GM23248 (cell line): ENCODE measurements at regions not wholly inside any gene's neighbourhood (a gene's known extent, or its start where the extent isn't known, plus 50 kb on each side); places are given as distances from the start of the nearest gene placed in this dataset.

Source experiments
- DNase-seq: peaks from one replicate; pipeline ENCODE4 v3.0.0-alpha.2; 2015
- H2AFZ ChIP-seq: fragments of 200-600 bp; sonication (generic); 2 replicates; pipeline ENCODE4 v1.6.1; 2016; ENCODE audit warnings: antibody characterized with exemption
- H3F3A ChIP-seq: fragments of 200-600 bp; sonication (generic); 2 replicates; pipeline ENCODE4 v1.6.1; 2016; ENCODE audit warnings: mild to moderate bottlenecking, antibody characterized with exemption, mixed run types; ENCODE audit not compliant: insufficient read depth
- H3K27ac ChIP-seq: fragments of 200-600 bp; sonication (generic); 2 replicates; pipeline ENCODE4 v1.5.1; 2016; ENCODE audit warnings: mild to moderate bottlenecking
- H3K27me3 ChIP-seq: fragments of 200-600 bp; sonication (generic); replicated peaks from 2 replicates; pipeline ENCODE4 v1.6.1; 2016; ENCODE audit warnings: mild to moderate bottlenecking; ENCODE audit not compliant: insufficient read depth
- H3K36me3 ChIP-seq: fragments of 200-600 bp; sonication (generic); 2 replicates; pipeline ENCODE4 v1.6.1; 2016; ENCODE audit warnings: low read depth, mild to moderate bottlenecking
- H3K4me1 ChIP-seq: fragments of 200-600 bp; sonication (generic); 2 replicates; pipeline ENCODE4 v1.6.1; 2016; ENCODE audit warnings: mild to moderate bottlenecking; ENCODE audit not compliant: insufficient read depth
- H3K4me2 ChIP-seq: fragments of 200-600 bp; sonication (generic); one replicate; pipeline ENCODE4 v1.6.1; 2016; ENCODE audit warnings: mild to moderate bottlenecking; ENCODE audit not compliant: unreplicated experiment
- H3K4me3 ChIP-seq: fragments of 200-600 bp; sonication (generic); 2 replicates; pipeline ENCODE4 v1.5.1; 2016; ENCODE audit warnings: mild to moderate bottlenecking
- H3K79me2 ChIP-seq: fragments of 200-600 bp; sonication (generic); 2 replicates; pipeline ENCODE4 v1.6.1; 2016; ENCODE audit warnings: mild to moderate bottlenecking; ENCODE audit not compliant: insufficient read depth
- H3K9ac ChIP-seq: fragments of 200-600 bp; sonication (generic); 2 replicates; pipeline ENCODE4 v1.6.1; 2016; ENCODE audit warnings: mild to moderate bottlenecking
- H3K9me2 ChIP-seq: fragments of 200-600 bp; sonication (generic); 2 replicates; pipeline ENCODE4 v1.6.1; 2016; ENCODE audit warnings: mixed run types, mild to moderate bottlenecking, moderate library complexity; ENCODE audit not compliant: insufficient read depth
- H3K9me3 ChIP-seq: fragments of 200-600 bp; sonication (generic); one replicate; pipeline ENCODE4 v1.6.1; 2017; ENCODE audit warnings: low read depth
- H4K20me1 ChIP-seq: fragments of 200-600 bp; sonication (generic); 2 replicates; pipeline ENCODE4 v1.6.0; 2016; ENCODE audit not compliant: insufficient read depth
- EZH2 ChIP-seq: fragments of 200-600 bp; sonication (generic); IDR thresholded peaks from 2 replicates; pipeline ENCODE4 v1.6.1; 2018; ENCODE audit warnings: antibody characterized with exemption, mild to moderate bottlenecking; ENCODE audit not compliant: insufficient read depth, poor library complexity, severe bottlenecking
- EZH2phosphoT487 ChIP-seq: fragments of 200-600 bp; sonication (generic); IDR thresholded peaks from 2 replicates; pipeline ENCODE4 v1.6.1; 2018; ENCODE audit warnings: antibody characterized with exemption, moderate library complexity, mild to moderate bottlenecking, low read depth; ENCODE audit not compliant: insufficient read depth
- WGBS, 2 experiments: methylation state at CpG; one replicate each; pipeline ENCODE4 v1.1.6; 2015 to 2017; ENCODE audit warnings: low lambda C conversion rate in 2 of 2, low coverage in 1 of 2; ENCODE audit errors: missing lambda C conversion rate in 2 of 2; 5-methylcytosine and 5-hydroxymethylcytosine counted together
- in situ Hi-C: fragments of 300-500 bp; cut with MboI; formaldehyde crosslinking; loops from 2 replicates; pipeline ENCODE4 v1.15.0; 2020

GRCh38 chr5:26692952-26693351 lies 345.4 kb downstream of the CDH9 start:
- no peak overlapping the region for H3K27ac ChIP-seq
- no peak overlapping the region for H3K4me2 ChIP-seq
- DNase-seq = no peak
- no peaks in the 10 kb centered on the region for H3K79me2 ChIP-seq
- peaks cover 3% of the 10 kb centered on the region for H3K9me3 ChIP-seq
- no peaks in the 10 kb centered on the region for H3K9me2 ChIP-seq
- no peaks in the 10 kb centered on the region for H4K20me1 ChIP-seq
- no peaks in the 10 kb centered on the region for H3K27me3 ChIP-seq
- H3K9ac ChIP-seq = no peak overlapping the region
- H2AFZ ChIP-seq = no peak overlapping the region
- 32 to 36% methylated on average over 5 of the region's 5 CpGs for WGBS, 2 experiments
- H3K4me1 ChIP-seq = no peaks in the 10 kb centered on the region
- in situ Hi-C loops = no loop called here
- no peaks in the 10 kb centered on the region for H3F3A ChIP-seq
- TF ChIP-seq EZH2phosphoT487 (no peak), EZH2 (no peak)
- H3K36me3 ChIP-seq = no peaks in the 10 kb centered on the region
- no peak overlapping the region for H3K4me3 ChIP-seq

DNA sequence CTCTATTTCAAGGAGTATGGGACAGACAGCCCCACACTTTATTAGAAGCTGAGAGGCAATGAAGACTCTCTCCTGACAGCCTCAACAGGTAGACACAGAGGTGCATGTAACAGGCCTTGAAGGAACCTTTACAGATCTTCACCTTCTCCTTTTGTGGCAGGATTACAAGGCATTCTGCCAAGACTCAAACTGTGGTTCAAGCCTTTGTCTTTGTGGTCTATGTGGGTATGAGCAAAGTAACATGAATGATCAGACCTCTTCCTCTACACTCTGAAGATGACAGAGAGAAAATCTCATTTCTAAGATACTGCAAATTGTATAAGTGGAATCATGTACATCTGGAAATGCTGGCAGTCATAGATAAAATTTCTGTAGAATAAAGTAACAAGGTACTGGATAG lies 346.9 kb downstream of the CDH9 start:
- Histone ChIP-seq H3F3A (no peaks in the 10 kb centered on the region), H3K9me2 (no peaks in the 10 kb centered on the region), H3K4me1 (no peaks in the 10 kb centered on the region), H3K79me2 (no peaks in the 10 kb centered on the region), H4K20me1 (no peaks in the 10 kb centered on the region), H3K27ac (no peak overlapping the region), H3K4me3 (no peak overlapping the region), H3K36me3 (no peaks in the 10 kb centered on the region), H2AFZ (no peak overlapping the region), H3K9ac (no peak overlapping the region), H3K4me2 (no peak overlapping the region), H3K27me3 (no peaks in the 10 kb centered on the region), H3K9me3 (no peaks in the 10 kb centered on the region)
- in situ Hi-C loops = no loop called here
- TF ChIP-seq EZH2 (no peak), EZH2phosphoT487 (no peak)
- DNase-seq = no peak

DNA sequence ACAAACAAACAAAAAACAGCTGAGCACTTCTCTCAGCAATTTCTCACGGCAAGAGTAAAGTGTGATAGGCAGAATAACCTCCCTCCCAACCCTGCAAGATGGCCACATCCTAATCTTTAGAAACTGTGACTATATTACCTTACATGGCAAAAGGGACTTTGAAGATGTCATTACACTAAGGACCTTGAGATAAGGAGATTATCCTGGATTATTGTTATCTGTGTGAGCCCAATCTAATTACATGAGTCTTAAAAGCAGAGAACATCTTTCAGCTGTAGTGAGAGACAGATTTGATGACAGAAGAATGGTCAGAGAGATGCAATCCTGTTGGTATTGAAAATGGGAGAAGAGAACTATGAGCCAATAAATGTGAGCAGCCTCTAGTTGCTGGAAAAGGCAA lies 347.9 kb downstream of the CDH9 start:
- H3K27ac ChIP-seq = no peak overlapping the region
- in situ Hi-C loops = no loop called here
- WGBS, 2 experiments = 4 to 9% methylated on average over 1 of the region's 1 CpG
- no peak for TF ChIP-seq EZH2phosphoT487
- TF ChIP-seq EZH2 = no peak
- H3K4me1 ChIP-seq = no peaks in the 10 kb centered on the region
- no peak overlapping the region for H3K9ac ChIP-seq
- H2AFZ ChIP-seq = no peak overlapping the region
- H3K4me2 ChIP-seq = no peak overlapping the region
- no peaks in the 10 kb centered on the region for H3K79me2 ChIP-seq
- H4K20me1 ChIP-seq = no peaks in the 10 kb centered on the region
- H3K9me3 ChIP-seq = no peaks in the 10 kb centered on the region
- no peaks in the 10 kb centered on the region for H3K36me3 ChIP-seq
- no peak for DNase-seq
- no peak overlapping the region for H3K4me3 ChIP-seq
- no peaks in the 10 kb centered on the region for H3F3A ChIP-seq
- no peaks in the 10 kb centered on the region for H3K9me2 ChIP-seq
- H3K27me3 ChIP-seq = no peaks in the 10 kb centered on the region

DNA sequence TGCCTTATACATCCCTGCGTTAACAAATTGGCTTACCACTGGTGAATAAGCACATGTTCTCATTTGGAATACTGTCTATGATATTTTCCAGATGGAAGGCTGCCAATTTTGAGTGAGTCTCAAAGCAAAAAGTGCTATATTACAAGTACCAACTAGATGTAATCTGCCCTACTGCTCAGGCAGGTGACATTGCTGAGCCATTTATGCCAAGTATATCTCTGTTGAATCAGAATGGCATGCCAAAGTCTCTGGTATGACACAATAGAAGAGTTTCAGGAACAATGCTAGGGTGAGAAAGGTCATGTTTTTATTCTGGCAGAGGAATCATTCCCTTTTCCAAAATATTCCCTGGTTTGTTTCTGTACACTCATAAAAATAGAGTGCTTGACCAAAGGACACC lies 356.5 kb downstream of the CDH9 start:
- Histone ChIP-seq H2AFZ (no peak overlapping the region), H3K9ac (no peak overlapping the region), H3K4me3 (no peak overlapping the region), H3K27me3 (no peaks in the 10 kb centered on the region), H3K4me2 (no peak overlapping the region), H3K36me3 (no peaks in the 10 kb centered on the region), H3F3A (no peaks in the 10 kb centered on the region), H3K79me2 (no peaks in the 10 kb centered on the region), H4K20me1 (no peaks in the 10 kb centered on the region), H3K27ac (no peak overlapping the region), H3K9me3 (no peaks in the 10 kb centered on the region), H3K4me1 (no peaks in the 10 kb centered on the region), H3K9me2 (peaks cover 3% of the 10 kb centered on the region; the same call in 1 of the 2 replicates)
- WGBS, 2 experiments = 0 to 4% methylated on average over 1 of the region's 1 CpG
- in situ Hi-C loops = no loop called here
- TF ChIP-seq EZH2 = no peak
- no peak for TF ChIP-seq EZH2phosphoT487
- no peak for DNase-seq

- Histone ChIP-seq H3K4me3 (no peak overlapping the region), H3K79me2 (no peaks in the 10 kb centered on the region), H3F3A (no peaks in the 10 kb centered on the region), H3K27me3 (no peaks in the 10 kb centered on the region), H3K9me3 (no peaks in the 10 kb centered on the region), H3K4me2 (no peak overlapping the region), H3K9ac (no peak overlapping the region), H3K4me1 (no peaks in the 10 kb centered on the region), H3K36me3 (no peaks in the 10 kb centered on the region), H2AFZ (no peak overlapping the region), H4K20me1 (no peaks in the 10 kb centered on the region), H3K9me2 (peaks cover 3% of the 10 kb centered on the region; the same call in 1 of the 2 replicates), H3K27ac (no peak overlapping the region)
- in situ Hi-C loops = no loop called here
- no peak for DNase-seq
- TF ChIP-seq EZH2 (no peak), EZH2phosphoT487 (no peak)
- 26 to 34% methylated on average over 8 of the region's 8 CpGs for WGBS, 2 experiments
Observed at GRCh38 chr5:26674846-26675245, 363.5 kb downstream of the CDH9 start.
